T-helper 9 cell (primary cell): ENCODE measurements at regions not wholly inside any gene's neighbourhood (a gene's known extent, or its start where the extent isn't known, plus 50 kb on each side); places are given as distances from the start of the nearest gene placed in this dataset.

Experiments
- DNase-seq: peaks from one replicate; pipeline ENCODE4 v3.0.0-alpha.2; 2020

DNA sequence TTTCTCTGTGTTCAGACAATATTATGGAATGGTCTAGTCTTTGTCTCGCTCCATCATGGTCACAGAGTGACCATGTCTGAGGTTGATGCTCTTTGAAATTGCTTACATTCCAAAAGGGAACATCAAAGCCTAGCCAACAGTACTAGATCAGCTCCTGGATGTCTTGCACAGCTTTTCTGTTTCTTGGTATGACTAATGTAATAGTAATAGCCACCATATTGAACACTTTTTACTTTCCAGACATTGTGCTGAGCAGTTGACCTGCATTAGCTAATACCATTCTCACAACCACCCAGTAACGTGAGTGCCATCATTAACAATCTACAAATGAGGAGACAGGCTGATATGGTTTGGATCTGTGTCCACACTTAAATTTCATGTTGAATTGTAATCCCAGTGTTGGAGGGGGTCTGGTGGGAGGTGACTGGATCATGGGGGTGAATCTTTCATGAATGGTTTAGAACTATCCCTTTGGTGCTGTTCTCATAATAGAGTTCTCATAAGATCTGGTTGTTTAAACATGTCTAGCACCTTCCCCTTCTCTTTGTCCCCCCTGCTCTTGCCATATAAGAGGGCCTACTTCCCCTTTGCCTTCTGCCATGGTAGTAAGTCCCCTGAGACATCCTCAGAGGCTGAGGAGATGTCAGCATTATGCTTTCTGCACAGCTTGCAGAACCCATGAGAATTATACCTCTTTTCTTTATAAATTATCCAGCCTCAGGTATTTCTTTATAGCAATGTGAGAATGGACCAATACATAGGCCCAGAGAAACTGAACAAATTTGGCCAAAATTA, 577.5 kb upstream of the CLINT1 start:
- DNase-seq, result no peak

DNA sequence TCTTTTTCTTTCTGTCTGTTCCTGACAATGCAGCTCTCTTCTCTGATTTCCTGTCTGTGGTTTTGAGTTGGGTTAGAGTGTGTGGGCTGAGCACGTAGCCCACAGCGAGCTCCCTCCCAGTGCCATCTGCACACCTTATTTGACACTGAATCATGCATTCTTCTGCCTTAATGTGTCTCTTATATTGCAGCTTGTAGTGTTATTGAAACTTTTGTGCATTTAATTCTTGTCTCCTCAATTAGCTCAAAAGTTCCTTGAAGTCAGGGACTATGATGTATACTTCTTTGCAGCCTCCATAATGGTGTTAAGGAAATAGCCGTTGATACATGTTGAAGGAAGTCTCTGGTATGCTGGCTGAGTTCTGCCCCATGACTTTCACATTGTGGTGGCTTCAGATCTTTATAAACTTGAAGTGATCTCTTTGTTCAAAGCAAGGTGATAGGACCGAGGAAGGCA, 576.2 kb upstream of the CLINT1 start:
- no peak for DNase-seq

DNA sequence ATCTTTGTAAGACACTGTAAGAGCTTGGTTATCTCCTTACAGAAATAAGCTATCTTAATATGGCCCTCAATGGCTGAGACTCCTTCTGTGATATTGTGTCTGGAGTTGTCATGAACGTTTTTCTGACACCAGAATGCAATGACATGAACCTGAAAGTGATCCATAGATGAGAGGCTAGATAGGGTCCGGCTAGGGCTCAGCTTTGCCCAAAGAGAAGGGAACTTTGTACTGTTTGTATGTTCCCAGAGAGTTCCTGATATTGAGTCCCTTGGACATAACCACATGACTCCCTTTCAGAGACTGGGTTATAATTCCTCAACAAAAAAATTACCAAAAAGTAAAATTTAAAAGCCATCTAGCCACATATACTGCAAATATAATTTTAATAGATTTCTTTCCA, 575.8 kb upstream of the CLINT1 start:
- DNase-seq, result no peak

DNA sequence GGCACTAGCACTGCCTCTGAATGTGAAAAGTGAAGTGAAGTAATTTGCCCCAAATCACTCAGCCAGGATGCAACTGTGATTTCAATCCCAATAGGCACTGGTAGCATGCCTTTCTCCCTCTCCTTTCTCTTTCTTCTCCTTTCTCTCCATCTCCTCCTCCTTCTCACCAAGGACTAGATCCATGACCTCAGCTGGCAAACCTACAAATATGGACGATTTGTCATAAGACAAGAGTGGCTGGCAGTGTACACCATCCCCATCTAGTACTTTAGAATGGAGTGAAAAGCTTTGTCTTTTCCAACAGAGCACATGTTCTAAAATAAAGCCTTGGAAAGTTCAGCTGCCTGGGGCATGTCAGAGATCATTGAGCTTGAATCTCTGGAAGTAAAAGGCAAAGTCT, 574.7 kb upstream of the CLINT1 start:
- DNase-seq, result no peak

DNA sequence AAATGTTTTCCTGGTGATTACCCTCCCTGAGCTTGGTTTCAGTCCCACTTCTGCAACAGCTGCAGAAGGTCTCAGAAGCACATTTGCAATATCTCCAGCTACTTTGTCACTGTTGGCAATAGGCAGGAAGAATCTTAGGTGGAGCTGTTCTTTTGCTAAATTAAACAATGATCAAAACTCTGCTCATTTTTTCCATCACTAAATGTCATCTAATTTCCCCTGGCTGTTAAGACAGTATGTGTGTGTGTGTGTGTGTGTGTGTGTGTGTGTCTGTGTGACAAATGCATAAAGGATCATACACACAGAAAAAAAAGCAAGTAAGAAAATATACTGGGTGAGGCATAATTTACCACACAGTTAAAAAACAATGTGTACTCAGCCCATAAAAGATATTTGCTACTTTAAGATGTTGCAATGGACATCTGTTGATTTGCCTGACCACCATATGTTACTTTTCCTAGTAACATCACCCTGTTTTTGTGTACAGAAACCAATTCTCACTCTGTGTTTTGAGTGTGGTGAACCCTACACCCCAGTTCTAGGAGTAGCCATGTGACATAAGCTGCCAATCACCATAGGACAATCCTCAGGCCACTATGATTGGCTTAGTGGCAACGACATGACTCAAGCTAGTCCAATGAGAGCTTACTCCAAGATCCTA, 572.6 kb upstream of the CLINT1 start:
- no peak for DNase-seq

DNA sequence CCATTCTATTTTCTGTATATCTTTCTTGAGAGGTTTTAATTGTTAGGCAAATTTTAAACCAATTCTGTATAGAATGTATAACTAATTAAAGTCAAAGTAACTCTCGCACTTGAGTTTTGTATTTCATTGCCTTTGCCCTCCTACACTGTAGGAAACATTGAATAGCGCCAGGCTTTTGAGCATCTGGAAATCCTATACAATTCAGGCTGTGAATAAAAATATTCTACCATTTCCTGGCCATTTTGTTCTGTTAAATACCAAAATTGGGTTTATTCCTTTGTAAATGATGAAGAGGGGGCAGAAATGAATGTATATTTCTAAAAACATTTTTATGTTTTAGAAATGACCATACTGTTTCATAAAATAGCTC, 571.8 kb upstream of the CLINT1 start:
- DNase-seq, result no peak

DNA sequence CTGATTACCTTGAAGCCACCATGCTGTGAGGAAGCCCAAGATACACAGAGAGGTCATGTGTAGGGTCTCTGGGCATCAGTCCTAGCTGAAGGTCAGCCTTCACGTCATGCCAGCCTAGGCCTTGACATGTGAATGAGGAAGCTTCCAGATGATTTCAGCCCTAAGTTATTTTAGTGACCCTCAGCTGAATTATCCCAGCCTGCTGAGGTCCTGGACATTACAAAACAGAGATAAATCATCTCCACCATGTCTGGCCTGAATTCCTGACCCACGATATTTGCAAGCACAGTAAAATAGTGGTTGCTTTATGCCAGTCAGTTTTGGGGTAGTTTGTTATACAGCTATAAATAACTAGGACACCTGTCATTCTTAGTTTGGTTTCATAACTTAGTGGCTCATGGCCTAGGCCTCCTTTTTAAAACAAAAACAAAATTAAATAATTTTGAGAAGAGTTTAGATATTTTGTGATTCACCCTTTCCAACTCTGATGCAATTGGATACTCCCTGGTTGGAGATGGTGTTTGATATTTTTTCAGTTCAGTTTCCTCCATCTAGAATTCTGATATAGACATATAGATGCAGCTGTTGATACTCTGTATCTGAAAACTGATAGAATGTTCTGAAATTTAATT, 571.3 kb upstream of the CLINT1 start:
- DNase-seq, result no peak

DNA sequence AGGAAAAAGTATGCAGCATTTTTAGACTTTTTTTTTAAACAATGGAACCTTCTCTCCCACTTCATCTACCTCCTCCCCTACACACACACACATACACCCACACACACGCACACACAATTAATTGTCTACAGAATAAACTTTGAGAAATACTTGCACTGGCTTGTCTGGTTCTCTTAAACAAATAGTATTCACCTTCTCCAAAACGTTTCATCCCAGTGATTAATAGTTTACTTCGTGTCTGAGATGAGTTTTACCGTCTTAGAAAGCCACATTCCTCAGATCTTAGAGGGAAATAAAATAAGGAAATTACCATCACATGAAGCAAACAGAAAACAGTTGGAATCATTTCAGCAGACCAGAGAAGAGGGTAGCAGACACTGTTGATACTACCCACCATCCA, 570.6 kb upstream of the CLINT1 start:
- DNase-seq, result no peak

DNA sequence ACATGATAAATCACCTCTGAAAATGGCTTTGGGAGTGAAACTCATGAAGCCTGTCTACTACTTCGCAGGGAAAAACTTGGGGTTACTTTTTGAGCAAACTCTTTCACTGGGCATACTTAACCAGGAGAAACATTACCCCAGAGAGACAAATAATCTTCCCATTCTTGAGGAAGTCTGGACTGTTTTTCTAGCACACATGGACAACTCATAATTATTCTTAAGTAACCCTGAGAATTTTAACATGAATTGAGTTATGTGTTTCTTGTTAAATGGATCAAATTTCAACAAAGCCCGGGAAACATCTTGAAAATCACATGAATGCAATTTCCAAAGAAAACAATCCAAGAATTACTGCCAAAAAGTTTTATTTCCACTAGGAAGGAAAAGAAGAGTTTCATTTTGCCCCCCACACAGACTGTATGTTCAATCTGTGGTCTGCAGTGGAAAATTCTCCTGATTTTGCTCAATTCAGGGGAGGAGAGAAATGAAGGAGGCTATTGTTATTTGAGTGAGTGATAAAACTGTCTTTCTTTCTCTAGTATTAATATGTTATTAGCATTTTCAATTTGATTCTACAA, 564.8 kb upstream of the CLINT1 start:
- no peak for DNase-seq

DNA sequence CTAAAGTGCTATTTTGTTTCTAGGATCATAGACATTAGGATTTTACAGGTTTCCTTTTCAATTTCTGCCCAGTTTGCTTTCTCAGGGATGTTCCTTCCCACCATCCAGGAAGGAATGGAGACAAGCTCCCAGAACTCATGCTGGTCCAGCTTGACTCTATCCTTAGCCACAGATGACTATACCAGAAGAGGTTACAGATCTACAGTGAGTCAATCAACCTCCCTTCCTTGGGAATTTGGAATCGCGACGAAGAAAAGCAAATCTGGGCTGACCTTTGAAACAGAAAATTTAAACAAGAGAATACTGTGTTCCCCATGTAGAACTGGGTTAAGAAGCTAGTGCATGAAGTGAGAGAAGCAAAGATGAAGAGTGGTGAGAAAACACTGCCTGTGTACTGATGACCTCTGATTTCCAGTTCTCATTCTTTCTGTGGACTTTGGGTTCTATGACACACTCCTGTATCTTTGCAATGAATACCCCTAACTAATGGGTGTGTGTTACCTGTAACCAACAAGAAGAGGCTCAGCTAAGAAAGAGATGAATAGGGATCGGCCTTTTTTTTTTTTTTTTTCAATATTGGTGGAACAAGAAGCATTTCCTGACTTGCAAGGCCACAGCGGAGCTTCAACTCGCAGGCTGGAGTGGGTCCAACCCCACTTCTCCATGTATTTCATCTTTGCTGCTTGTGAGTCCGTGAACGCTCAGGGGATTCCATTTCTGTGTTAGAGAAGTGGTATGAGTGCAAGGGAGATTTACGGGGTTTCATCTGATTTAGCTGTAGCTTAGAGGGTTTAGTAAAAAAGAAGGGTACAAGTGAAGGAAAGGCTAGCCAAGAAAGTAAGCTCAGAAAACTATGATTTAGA, 563.9 kb upstream of the CLINT1 start:
- DNase-seq, result no peak

DNA sequence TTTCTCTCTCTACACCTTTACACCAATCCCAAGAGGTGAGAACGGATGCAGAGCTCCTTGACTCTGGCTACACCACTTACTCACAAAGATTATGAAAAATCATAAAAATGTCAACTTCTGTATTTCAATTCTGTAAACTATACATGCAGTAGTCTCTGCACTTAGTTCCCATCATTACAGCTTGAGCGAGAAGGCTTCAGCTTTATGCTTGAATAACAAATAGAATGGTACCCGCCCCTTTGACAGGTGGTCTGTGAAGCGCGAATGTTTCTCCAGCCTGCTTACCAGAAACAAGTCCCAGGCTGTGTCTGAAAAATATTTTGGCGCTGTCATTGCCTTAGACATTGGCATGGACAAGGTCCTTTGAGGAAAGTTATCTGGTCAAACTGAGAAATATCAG, 562.4 kb upstream of the CLINT1 start:
- no peak for DNase-seq

DNA sequence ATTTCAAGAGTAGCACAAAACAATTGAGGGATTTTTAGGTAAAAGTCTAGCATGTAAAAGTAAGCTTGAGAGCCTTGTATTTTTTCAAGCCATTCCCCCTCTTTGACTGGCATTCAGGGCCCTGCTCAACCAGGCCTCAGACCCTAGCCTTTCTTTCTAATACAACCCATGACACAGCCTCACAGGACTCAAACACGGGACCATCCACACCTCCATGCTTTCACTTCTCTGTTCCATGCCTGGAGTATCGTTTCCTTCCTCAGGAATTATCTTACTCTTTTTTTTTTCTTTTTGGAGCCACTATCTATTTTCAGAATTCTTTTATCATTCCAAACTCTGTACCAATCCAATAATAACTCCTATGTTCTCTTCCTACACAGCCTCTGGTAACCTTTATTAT, 560.2 kb upstream of the CLINT1 start:
- DNase-seq, result no peak

DNA sequence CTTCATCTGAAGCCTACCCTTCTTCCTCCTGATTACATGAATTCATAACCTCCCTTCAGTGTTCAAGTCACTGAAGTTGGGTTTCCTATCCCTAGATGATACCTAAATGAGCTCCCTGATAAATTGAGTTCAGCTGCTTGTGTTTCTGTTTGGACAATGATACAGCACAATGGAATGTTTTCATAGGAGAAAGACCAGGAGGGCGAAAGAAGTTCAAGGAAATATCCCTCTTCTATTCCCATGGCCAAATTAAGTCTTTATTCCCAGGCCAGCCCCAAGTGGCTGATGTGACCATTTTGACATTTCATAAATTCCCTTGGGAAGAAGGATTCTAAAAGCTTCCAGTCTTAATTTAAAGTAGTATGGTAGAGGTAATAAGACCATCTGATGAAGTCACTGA, 555.8 kb upstream of the CLINT1 start:
- no peak for DNase-seq

DNA sequence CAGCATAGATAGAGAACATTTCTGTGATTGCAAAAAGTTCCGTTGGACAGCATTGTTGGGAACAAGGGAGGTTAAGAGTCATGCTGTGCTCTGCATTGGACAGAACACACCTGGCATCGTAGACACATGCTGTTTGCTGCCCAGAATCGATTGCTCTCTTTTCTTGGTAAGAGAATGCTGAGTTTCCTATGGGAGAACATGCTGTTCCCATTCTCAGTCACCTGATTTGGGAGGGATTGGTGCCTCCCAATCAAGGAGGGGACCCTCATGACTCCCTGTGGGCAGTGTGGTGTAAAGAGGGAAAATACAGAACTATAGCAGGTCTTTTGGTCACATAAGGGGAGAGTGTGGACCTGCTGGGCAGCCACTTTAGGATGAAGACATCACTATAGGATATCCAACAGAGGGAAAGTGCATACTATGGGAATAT, 555.4 kb upstream of the CLINT1 start:
- no peak for DNase-seq

DNA sequence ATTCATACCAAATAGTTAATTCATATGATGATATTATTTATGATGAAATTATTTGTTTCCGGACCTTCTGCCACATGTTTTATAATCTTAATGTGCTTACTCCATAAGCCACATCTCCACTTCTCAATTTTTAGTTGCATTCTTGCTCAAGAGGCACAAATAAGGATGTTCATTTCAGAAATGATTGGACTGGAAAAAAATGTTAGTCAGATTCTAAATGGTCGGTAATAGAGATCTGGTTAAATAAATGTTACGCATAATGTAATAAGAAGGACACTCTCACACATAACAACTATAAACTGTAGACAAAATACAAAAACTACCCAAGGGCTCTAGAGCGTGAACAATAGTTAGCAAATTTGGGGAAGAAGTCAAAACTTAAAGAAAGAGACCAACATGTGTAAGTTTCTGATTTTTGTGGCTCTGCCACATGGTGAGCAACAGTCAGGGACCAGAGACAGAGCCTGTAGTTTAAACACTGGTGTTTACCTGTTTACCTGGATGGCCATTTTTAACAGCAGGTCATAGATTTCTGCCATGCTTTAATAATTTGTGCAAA, 554.3 kb upstream of the CLINT1 start:
- no peak for DNase-seq

DNA sequence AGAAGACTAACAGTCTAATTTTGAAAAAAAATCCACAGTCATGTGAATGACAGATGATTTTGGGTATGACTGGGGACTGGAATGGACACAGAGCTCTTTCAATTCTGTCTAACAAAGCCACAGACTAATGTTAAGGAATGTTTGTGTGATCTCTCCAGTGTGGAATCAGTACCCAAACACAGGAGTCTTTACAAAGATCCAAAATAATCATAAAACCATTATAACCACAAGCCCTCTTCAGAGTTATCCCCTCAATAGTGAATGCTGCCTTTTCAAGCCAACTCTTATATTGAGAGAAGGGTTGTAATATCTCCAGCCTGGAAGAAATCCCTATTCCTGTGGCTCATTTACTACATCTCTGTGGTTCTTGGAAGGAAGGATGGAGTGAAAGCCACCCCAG, 552.0 kb upstream of the CLINT1 start:
- no peak for DNase-seq

DNA sequence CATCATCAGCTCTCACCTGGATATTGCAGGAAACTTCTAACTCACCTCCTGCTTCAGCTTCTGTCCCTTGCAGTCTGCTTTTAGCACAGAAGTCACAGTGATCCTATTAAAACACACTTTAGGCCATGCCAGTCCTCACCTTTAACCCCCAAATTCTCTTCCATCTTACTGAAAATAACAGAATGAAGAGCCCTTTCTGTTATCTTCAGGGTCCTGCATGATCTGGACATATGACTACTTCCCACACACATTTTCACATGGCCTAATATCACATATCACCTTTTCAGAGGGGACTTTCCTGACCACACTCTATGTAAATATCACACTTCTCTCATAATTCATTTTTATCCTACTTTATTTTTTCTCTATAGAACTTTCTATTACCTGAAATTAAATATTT, 550.6 kb upstream of the CLINT1 start:
- DNase-seq, result no peak

DNA sequence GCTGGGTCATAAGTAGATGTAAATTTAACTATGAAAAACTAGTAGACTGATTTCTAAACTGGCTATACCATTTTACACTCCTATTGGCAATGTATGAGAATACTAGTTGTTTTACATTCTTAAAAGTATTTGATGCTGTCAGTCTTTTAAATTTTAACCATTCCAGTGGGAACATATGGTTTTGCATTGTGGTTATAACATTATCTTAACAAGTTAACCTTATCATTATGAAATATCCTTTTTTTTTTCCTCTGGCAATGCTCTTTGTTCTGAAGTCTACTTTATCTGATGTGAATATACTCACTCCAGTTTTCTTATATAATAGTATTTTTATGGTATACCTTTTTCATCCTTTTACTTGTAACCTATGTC, 548.9 kb upstream of the CLINT1 start:
- no peak for DNase-seq

DNA sequence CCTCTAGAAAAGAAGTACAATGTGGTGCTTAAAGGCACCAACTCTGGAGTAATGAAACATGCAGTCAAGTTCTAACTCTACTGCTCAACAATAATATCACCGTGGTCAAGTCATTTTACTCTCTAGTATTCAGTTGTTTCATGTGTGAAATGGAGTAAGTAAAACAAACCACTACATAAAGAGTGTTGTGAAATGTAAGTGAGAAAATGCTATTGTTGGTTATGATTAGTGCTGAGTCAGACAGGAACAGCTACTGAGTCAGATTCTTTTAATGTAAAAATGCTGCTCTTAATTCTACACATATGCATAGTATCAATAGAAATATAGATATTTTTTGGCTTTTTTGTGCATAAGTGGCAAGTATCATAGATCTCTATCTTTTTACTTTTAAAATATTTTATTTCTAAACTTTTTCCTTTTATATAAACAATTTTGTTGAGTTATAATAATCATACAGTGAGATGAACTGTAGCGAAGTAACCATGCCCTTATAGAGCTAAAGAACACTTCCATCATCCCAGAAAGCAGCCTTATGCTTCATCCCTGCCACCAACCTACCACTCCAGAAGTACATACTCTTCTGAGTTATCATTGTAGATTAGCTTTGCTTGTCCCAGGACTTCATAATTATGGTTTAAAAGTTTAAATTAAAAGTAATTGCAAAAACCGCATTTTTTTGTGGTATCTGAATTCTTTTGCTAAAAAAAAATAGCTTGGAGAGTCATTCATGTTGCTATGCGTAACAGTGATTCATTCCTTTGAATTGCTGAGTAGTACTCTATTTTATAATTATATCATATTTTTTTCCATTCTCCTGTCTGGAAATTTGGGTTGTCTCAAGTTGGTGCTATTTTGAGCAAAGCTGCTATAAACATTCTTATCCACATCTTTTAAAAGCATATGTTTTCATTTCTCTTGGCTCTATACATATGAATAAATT, 548.2 kb upstream of the CLINT1 start:
- no peak for DNase-seq

DNA sequence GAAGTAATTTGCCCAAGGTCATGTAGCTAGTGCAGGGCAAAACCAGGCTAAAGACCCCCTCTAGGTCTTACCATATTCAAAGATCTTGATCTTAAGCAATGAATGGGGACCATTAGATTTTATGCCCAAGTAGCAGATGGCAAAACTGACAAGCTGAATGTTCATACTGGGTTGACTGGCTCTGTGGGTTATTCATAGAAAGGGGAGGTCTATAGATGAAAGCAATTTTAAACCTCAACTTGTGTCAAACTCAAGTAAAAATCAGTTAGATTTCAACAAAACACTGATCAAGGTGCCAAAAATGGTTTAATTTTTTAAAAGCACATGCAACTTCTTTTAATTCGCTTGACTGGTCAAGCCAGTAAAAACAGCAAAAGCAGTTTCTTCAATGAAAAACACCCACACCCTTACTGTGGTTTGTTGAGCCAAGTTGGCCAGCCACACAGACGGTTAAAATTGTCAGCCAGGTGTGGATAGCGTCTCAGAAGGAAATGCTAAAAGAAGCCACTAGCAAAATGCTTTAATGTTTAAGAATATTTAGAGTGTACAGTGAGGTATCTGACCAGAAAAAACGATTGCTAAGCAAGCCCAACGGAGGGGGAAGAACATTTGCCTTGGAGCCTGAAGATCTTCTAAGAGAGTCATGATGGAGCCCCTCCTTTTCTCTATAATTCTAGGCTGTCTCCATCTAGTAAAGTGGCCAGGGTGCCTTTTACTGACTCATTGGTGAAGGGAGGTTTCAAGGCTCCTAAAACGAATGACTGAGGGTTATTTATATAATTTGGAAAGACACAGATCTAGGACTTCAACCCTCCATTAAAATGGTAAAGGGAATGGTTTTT, 539.6 kb upstream of the CLINT1 start:
- DNase-seq, result no peak
